DOHH2 (cell line): ENCODE measurements at regions not wholly inside any gene's neighbourhood (a gene's known extent, or its start where the extent isn't known, plus 50 kb on each side); places are given as distances from the start of the nearest gene placed in this dataset.

Source experiments
- H3F3A ChIP-seq: fragments of 200-600 bp; sonication (generic), shearing (Covaris generic); 2 replicates; pipeline ENCODE4 v1.6.0; 2016; ENCODE audit warnings: antibody characterized with exemption, mild to moderate bottlenecking; ENCODE audit not compliant: control insufficient read depth, insufficient read depth
- H3K27ac ChIP-seq: fragments of 200-600 bp; sonication (generic); 2 replicates; pipeline ENCODE4 v1.5.1; 2014; ENCODE audit warnings: low read depth, mild to moderate bottlenecking, low read length, moderate library complexity
- H3K27me3 ChIP-seq: fragments of 200-600 bp; sonication (generic); 2 replicates; pipeline ENCODE4 v1.6.1; 2014; ENCODE audit warnings: mild to moderate bottlenecking, low read length, mixed read lengths; ENCODE audit not compliant: control insufficient read depth
- H3K36me3 ChIP-seq: fragments of 200-600 bp; sonication (generic); 2 replicates; pipeline ENCODE4 v1.6.1; 2014; ENCODE audit warnings: mild to moderate bottlenecking, low read length, moderate library complexity, mixed read lengths; ENCODE audit not compliant: control insufficient read depth
- H3K4me1 ChIP-seq: fragments of 200-600 bp; sonication (generic); 2 replicates; pipeline ENCODE4 v1.6.1; 2014; ENCODE audit warnings: mild to moderate bottlenecking, low read length, mixed read lengths; ENCODE audit not compliant: control insufficient read depth
- H3K4me2 ChIP-seq: fragments of 200-600 bp; sonication (generic); 2 replicates; pipeline ENCODE4 v1.6.0; 2014; ENCODE audit warnings: mild to moderate bottlenecking, low read length, moderate library complexity
- H3K4me3 ChIP-seq: fragments of 200-600 bp; sonication (generic); 2 replicates; pipeline ENCODE4 v1.5.1; 2014; ENCODE audit warnings: mild to moderate bottlenecking, low read length, mixed read lengths
- H3K79me2 ChIP-seq: fragments of 200-600 bp; sonication (generic); 2 replicates; pipeline ENCODE4 v1.6.1; 2014; ENCODE audit warnings: mild to moderate bottlenecking, low read length, mixed read lengths; ENCODE audit not compliant: control insufficient read depth
- H3K9me2 ChIP-seq: fragments of 200-600 bp; sonication (generic); replicated peaks from 2 replicates; pipeline ENCODE4 v1.6.1; 2014; ENCODE audit warnings: mild to moderate bottlenecking, low read length, mixed read lengths; ENCODE audit not compliant: control insufficient read depth
- H3K9me3 ChIP-seq: fragments of 200-600 bp; sonication (generic); 2 replicates; pipeline ENCODE4 v1.6.1; 2014; ENCODE audit warnings: antibody characterized with exemption, low read length, mixed read lengths; ENCODE audit not compliant: control insufficient read depth, insufficient read depth
- H4K20me1 ChIP-seq: fragments of 200-600 bp; sonication (generic); 2 replicates; pipeline ENCODE4 v1.6.0; 2014; ENCODE audit warnings: low read depth, mild to moderate bottlenecking, antibody characterized with exemption, low read length, moderate library complexity; ENCODE audit not compliant: control insufficient read depth, insufficient read depth
- CTCF ChIP-seq: fragments of 200-600 bp; sonication (generic); IDR thresholded peaks from one replicate; pipeline ENCODE4 v1.5.1; 2014; ENCODE audit warnings: antibody characterized with exemption, mild to moderate bottlenecking, low read depth, low read length; ENCODE audit not compliant: poor library complexity, severe bottlenecking
- EZH2phosphoT487 ChIP-seq: fragments of 200-600 bp; sonication (generic); IDR thresholded peaks from 2 replicates; pipeline ENCODE4 v1.6.1; 2017; ENCODE audit warnings: borderline replicate concordance, mild to moderate bottlenecking, antibody characterized with exemption, low read length, moderate library complexity, mixed read lengths

GRCh38 chr1:95369985-95370690 is 136.1 kb downstream of the RWDD3 start:
- no peak overlapping the region for H3K27ac ChIP-seq

GRCh38 chr1:95370691-95371562 is 136.9 kb downstream of the RWDD3 start:
- H3K36me3 ChIP-seq = no peaks in the 10 kb centered on the region
- no peak overlapping the region for H3K27ac ChIP-seq
- H4K20me1 ChIP-seq = no peaks in the 10 kb centered on the region
- no peaks in the 10 kb centered on the region for H3K9me3 ChIP-seq
- H3K79me2 ChIP-seq = no peaks in the 10 kb centered on the region
- H3K4me3 ChIP-seq = no peak overlapping the region
- H3K9me2 ChIP-seq = no peaks in the 10 kb centered on the region
- H3K27me3 ChIP-seq = no peaks in the 10 kb centered on the region
- no peak for TF ChIP-seq CTCF
- TF ChIP-seq EZH2phosphoT487 = no peak
- no peak overlapping the region for H3K4me2 ChIP-seq
- H3F3A ChIP-seq = no peaks in the 10 kb centered on the region
- no peaks in the 10 kb centered on the region for H3K4me1 ChIP-seq

More at GRCh38 chr1:95369985-95370690, 136.1 kb downstream of the RWDD3 start:
- Histone ChIP-seq H3F3A (no peaks in the 10 kb centered on the region), H3K9me3 (no peaks in the 10 kb centered on the region), H3K4me1 (no peaks in the 10 kb centered on the region), H3K4me2 (no peak overlapping the region), H3K36me3 (no peaks in the 10 kb centered on the region), H4K20me1 (no peaks in the 10 kb centered on the region), H3K4me3 (no peak overlapping the region), H3K27me3 (no peaks in the 10 kb centered on the region), H3K79me2 (no peaks in the 10 kb centered on the region), H3K9me2 (no peaks in the 10 kb centered on the region)
- TF ChIP-seq CTCF = no peak
- TF ChIP-seq EZH2phosphoT487 = no peak

- H3K79me2 ChIP-seq = no peaks in the 10 kb centered on the region
- H3K36me3 ChIP-seq = no peaks in the 10 kb centered on the region
- H3F3A ChIP-seq = no peaks in the 10 kb centered on the region
- H3K4me3 ChIP-seq = no peak overlapping the region
- H3K4me1 ChIP-seq = no peaks in the 10 kb centered on the region
- no peaks in the 10 kb centered on the region for H3K27me3 ChIP-seq
- H3K9me3 ChIP-seq = no peaks in the 10 kb centered on the region
- H3K9me2 ChIP-seq = no peaks in the 10 kb centered on the region
- no peak overlapping the region for H3K4me2 ChIP-seq
- TF ChIP-seq EZH2phosphoT487 (no peak), CTCF (no peak)
- no peaks in the 10 kb centered on the region for H4K20me1 ChIP-seq
- no peak overlapping the region for H3K27ac ChIP-seq
These were observed 137.8 kb downstream of the RWDD3 start for GRCh38 chr1:95371666-95372282.
